SK-N-SH (cell line): ENCODE measurements at regions not wholly inside any gene's neighbourhood (a gene's known extent, or its start where the extent isn't known, plus 50 kb on each side); places are given as distances from the start of the nearest gene placed in this dataset.

Source experiments
- EP300 ChIP-seq, 2 experiments: IDR thresholded peaks; 2 replicates each; pipeline versions ENCODE4 v1.4.0 to v1.6.1; 2012; ENCODE audit warnings: borderline replicate concordance in 1 of 2, low read depth in 1 of 2, low read length in 1 of 2
- FOSL2 ChIP-seq: IDR thresholded peaks from 2 replicates; pipeline ENCODE4 v1.4.0; 2012; ENCODE audit warnings: low read depth, mild to moderate bottlenecking, moderate library complexity, borderline replicate concordance
- RAD21 ChIP-seq: IDR thresholded peaks from 2 replicates; pipeline ENCODE4 v1.6.1; 2012; ENCODE audit warnings: mild to moderate bottlenecking, low read length
- TAF1 ChIP-seq: IDR thresholded peaks from 2 replicates; pipeline ENCODE4 v1.6.1; 2012; ENCODE audit warnings: low read depth, mild to moderate bottlenecking, low read length, moderate library complexity, borderline replicate concordance
- TF ChIP-seq, protein P1 (sequence below): fragments of 200-600 bp; sonication (generic); IDR thresholded peaks from 2 replicates; pipeline ENCODE4 v1.6.1; 2017; ENCODE audit warnings: antibody characterized with exemption, mild to moderate bottlenecking, moderate library complexity
- TF ChIP-seq, protein P2 (sequence below): IDR thresholded peaks from 2 replicates; pipeline ENCODE4; 2012
- TF ChIP-seq, protein P3 (sequence below): IDR thresholded peaks from 2 replicates; pipeline ENCODE4 v1.6.1; 2012; ENCODE audit warnings: mild to moderate bottlenecking, low read depth, low read length, moderate library complexity

GRCh38 chr14:23817164-23817767, 136.3 kb upstream of the DHRS4 start:
- TF ChIP-seq, protein P1, sequence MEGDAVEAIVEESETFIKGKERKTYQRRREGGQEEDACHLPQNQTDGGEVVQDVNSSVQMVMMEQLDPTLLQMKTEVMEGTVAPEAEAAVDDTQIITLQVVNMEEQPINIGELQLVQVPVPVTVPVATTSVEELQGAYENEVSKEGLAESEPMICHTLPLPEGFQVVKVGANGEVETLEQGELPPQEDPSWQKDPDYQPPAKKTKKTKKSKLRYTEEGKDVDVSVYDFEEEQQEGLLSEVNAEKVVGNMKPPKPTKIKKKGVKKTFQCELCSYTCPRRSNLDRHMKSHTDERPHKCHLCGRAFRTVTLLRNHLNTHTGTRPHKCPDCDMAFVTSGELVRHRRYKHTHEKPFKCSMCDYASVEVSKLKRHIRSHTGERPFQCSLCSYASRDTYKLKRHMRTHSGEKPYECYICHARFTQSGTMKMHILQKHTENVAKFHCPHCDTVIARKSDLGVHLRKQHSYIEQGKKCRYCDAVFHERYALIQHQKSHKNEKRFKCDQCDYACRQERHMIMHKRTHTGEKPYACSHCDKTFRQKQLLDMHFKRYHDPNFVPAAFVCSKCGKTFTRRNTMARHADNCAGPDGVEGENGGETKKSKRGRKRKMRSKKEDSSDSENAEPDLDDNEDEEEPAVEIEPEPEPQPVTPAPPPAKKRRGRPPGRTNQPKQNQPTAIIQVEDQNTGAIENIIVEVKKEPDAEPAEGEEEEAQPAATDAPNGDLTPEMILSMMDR: no peak
- TF ChIP-seq, protein P2, sequence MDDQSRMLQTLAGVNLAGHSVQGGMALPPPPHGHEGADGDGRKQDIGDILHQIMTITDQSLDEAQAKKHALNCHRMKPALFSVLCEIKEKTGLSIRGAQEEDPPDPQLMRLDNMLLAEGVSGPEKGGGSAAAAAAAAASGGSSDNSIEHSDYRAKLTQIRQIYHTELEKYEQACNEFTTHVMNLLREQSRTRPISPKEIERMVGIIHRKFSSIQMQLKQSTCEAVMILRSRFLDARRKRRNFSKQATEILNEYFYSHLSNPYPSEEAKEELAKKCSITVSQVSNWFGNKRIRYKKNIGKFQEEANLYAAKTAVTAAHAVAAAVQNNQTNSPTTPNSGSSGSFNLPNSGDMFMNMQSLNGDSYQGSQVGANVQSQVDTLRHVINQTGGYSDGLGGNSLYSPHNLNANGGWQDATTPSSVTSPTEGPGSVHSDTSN: no peak
- TF ChIP-seq FOSL2 (no peak), TAF1 (no peak), EP300 (IDR thresholded peaks at IDR 0.05; ENCODE audit: borderline replicate concordance in 1 of 2, low read depth in 1 of 2, low read length in 1 of 2) (no peak), RAD21 (no peak)
- TF ChIP-seq, protein P3, sequence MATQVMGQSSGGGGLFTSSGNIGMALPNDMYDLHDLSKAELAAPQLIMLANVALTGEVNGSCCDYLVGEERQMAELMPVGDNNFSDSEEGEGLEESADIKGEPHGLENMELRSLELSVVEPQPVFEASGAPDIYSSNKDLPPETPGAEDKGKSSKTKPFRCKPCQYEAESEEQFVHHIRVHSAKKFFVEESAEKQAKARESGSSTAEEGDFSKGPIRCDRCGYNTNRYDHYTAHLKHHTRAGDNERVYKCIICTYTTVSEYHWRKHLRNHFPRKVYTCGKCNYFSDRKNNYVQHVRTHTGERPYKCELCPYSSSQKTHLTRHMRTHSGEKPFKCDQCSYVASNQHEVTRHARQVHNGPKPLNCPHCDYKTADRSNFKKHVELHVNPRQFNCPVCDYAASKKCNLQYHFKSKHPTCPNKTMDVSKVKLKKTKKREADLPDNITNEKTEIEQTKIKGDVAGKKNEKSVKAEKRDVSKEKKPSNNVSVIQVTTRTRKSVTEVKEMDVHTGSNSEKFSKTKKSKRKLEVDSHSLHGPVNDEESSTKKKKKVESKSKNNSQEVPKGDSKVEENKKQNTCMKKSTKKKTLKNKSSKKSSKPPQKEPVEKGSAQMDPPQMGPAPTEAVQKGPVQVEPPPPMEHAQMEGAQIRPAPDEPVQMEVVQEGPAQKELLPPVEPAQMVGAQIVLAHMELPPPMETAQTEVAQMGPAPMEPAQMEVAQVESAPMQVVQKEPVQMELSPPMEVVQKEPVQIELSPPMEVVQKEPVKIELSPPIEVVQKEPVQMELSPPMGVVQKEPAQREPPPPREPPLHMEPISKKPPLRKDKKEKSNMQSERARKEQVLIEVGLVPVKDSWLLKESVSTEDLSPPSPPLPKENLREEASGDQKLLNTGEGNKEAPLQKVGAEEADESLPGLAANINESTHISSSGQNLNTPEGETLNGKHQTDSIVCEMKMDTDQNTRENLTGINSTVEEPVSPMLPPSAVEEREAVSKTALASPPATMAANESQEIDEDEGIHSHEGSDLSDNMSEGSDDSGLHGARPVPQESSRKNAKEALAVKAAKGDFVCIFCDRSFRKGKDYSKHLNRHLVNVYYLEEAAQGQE: no peak
